CD14-positive monocyte (primary cell): ENCODE measurements at regions not wholly inside any gene's neighbourhood (a gene's known extent, or its start where the extent isn't known, plus 50 kb on each side); places are given as distances from the start of the nearest gene placed in this dataset.

Source experiments
- DNase-seq, 3 donors: peaks; one replicate each; pipeline ENCODE4 v3.0.0-alpha.2; 2011 to 2022
- H2AFZ ChIP-seq: 2 replicates; pipeline ENCODE4 v1.6.0; 2012; ENCODE audit warnings: mild to moderate bottlenecking, low read depth, low read length, inconsistent platforms; ENCODE audit not compliant: insufficient read depth, poor library complexity, severe bottlenecking
- H3K27ac ChIP-seq, 2 donors: 1 replicate in 1 of 2; 2 replicates in 1 of 2; pipeline ENCODE4 v1.5.1; 2012 to 2013; ENCODE audit warnings: low read length in 2 of 2, control low read depth in 1 of 2, inconsistent platforms in 1 of 2, low read depth in 1 of 2, mild to moderate bottlenecking in 1 of 2
- H3K27me3 ChIP-seq, 2 donors: one replicate each; pipeline versions ENCODE4 v1.6.0 to v1.6.1; 2011 to 2013; ENCODE audit warnings: low read length in 2 of 2; ENCODE audit not compliant: control insufficient read depth in 2 of 2, insufficient read depth in 2 of 2
- H3K36me3 ChIP-seq, 2 donors: replicated peaks in 1 of 2; 1 replicate in 1 of 2; 2 replicates in 1 of 2; pipeline versions ENCODE4 v1.5.1 to v1.6.1; 2012 to 2013; ENCODE audit warnings: low read length in 2 of 2, control low read depth in 1 of 2, inconsistent platforms in 1 of 2, mild to moderate bottlenecking in 1 of 2; ENCODE audit not compliant: insufficient read depth in 2 of 2, control insufficient read depth in 1 of 2
- H3K4me1 ChIP-seq, 2 donors: 1 replicate in 1 of 2; 2 replicates in 1 of 2; pipeline versions ENCODE4 v1.5.1 to v1.6.1; 2012 to 2013; ENCODE audit warnings: low read length in 2 of 2, control low read depth in 1 of 2, inconsistent platforms in 1 of 2, mild to moderate bottlenecking in 1 of 2, moderate library complexity in 1 of 2; ENCODE audit not compliant: insufficient read depth in 2 of 2, control insufficient read depth in 1 of 2
- H3K4me2 ChIP-seq: replicated peaks from 2 replicates; pipeline ENCODE3; 2012; ENCODE audit warnings: low read length, moderate library complexity, mild to moderate bottlenecking; ENCODE audit not compliant: poor library complexity, severe bottlenecking; ENCODE audit errors: extremely low read depth
- H3K4me3 ChIP-seq, 3 experiments: fragments of 200-600 bp in 1 of 3; sonication (generic) in 1 of 3; replicated peaks in 1 of 3; 1 replicate in 2 of 3; 2 replicates in 1 of 3; pipeline ENCODE4 v1.5.1; 2011 to 2013; ENCODE audit warnings: low read length in 3 of 3, mild to moderate bottlenecking in 3 of 3, control low read depth in 2 of 3, low read depth in 2 of 3, inconsistent platforms in 1 of 3, moderate library complexity in 1 of 3
- H3K79me2 ChIP-seq: 2 replicates; pipeline ENCODE4 v1.6.0; 2012; ENCODE audit warnings: mild to moderate bottlenecking, control low read depth, inconsistent platforms, low read length, moderate library complexity; ENCODE audit not compliant: insufficient read depth
- H3K9ac ChIP-seq: 2 replicates; pipeline ENCODE4 v1.6.0; 2017; ENCODE audit warnings: low read length, mild to moderate bottlenecking; ENCODE audit not compliant: insufficient read depth, poor library complexity, severe bottlenecking
- H3K9me3 ChIP-seq, 2 donors: replicated peaks in 1 of 2; 1 replicate in 1 of 2; 2 replicates in 1 of 2; pipeline versions ENCODE4 v1.5.1 to v1.6.1; 2012 to 2013; ENCODE audit warnings: low read length in 2 of 2, control low read depth in 1 of 2; ENCODE audit not compliant: control insufficient read depth in 1 of 2, insufficient read depth in 1 of 2
- H4K20me1 ChIP-seq: 2 replicates; pipeline ENCODE4 v1.6.0; 2012; ENCODE audit warnings: mild to moderate bottlenecking, low read length, control low read depth, moderate library complexity; ENCODE audit not compliant: insufficient read depth
- H3K27ac Mint-ChIP-seq, 7 donors: one replicate each; pipeline ENCODE4 v1.8.0; 2020; ENCODE audit warnings: mild to moderate bottlenecking in 7 of 7, mixed read lengths in 7 of 7, moderate library complexity in 6 of 7, inconsistent platforms in 2 of 7
- H3K27me3 Mint-ChIP-seq, 3 donors: one replicate each; pipeline ENCODE4 v1.8.0; 2021 to 2022; ENCODE audit warnings: low read depth in 3 of 3, mild to moderate bottlenecking in 3 of 3, mixed read lengths in 3 of 3, moderate library complexity in 3 of 3, inconsistent platforms in 1 of 3
- H3K36me3 Mint-ChIP-seq, 2 donors: one replicate each; pipeline ENCODE4 v1.8.0; 2020; ENCODE audit warnings: mixed read lengths in 2 of 2, inconsistent platforms in 1 of 2, mild to moderate bottlenecking in 1 of 2
- H3K4me1 Mint-ChIP-seq: one replicate; pipeline ENCODE4 v1.8.0; 2020; ENCODE audit warnings: mild to moderate bottlenecking, mixed read lengths
- H3K4me3 Mint-ChIP-seq, 2 donors: one replicate each; pipeline ENCODE4 v1.8.0; 2020; ENCODE audit warnings: mild to moderate bottlenecking in 2 of 2, mixed read lengths in 2 of 2, moderate library complexity in 1 of 2
- H3K9me3 Mint-ChIP-seq, 7 donors: one replicate each; pipeline ENCODE4 v1.8.0; 2020 to 2022; ENCODE audit warnings: mixed read lengths in 7 of 7, mild to moderate bottlenecking in 6 of 7, moderate library complexity in 6 of 7, inconsistent platforms in 2 of 7
- WGBS: methylation state at CpG from one replicate; pipeline ENCODE4 v1.1.5; 2013; ENCODE audit warnings: missing lambda C conversion rate; ENCODE audit not compliant: insufficient coverage; 5-methylcytosine and 5-hydroxymethylcytosine counted together
- intact Hi-C, 2 donors: fragments of 100-400 bp; cut with micrococcal nuclease; formaldehyde crosslinking; loops; one replicate each; pipeline versions ENCODE4 v1.15.0 to v1.15.1; 2023
- TF ChIP-seq, protein P1 (sequence below): fragments of 200-600 bp; IDR thresholded peaks from one replicate; pipeline ENCODE4 v1.8.0; 2022; ENCODE audit warnings: antibody characterized with exemption, mild to moderate bottlenecking

DNA sequence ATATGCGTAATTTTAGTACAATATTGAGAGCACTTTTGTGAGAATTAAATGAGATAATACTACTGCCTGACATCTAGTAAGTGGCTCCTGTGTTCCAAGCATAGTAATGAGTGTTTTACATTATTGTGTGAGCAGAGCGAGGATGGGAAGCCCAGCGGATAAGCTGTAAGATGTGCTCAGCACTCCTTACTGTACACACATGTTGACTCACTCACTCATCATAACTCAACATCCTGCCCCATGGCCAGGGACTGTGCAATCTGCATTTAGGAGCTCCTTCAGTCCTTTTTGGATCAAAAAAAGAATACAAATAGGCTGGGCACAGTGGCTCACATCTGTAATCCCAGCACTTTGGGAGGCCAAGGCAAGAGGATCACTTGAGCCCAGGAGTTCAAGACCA, 72.9 kb upstream of the NEBL start:
- no peaks in the 10 kb centered on the region for H4K20me1 ChIP-seq
- no peak overlapping the region for H3K27ac Mint-ChIP-seq
- WGBS: no CpG with 5 or more reads among the region's 3 CpGs

DNA sequence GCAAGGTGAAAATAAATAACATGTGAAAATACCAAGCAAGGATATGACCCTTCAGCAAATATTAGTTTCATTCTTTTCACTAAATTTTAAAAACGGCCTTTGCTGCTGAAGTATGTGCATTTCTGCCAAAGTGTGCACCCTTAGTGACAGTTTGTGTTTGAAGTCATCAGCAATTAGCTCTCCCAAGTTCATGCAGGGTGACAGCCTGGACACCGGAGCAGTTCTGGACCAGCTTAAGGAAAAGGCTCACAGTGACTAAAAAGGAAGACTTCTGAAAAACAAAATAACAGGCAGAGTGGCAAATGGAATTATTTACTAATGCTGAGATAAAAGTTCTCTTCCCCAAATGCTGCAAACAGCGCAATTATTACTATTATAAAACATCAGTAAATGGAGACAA, 69.3 kb upstream of the NEBL start:
- Histone ChIP-seq H3K36me3 (no peaks in the 10 kb centered on the region), H3K4me1 (no peaks in the 10 kb centered on the region), H3K9me3 (no peaks in the 10 kb centered on the region), H3K79me2 (no peaks in the 10 kb centered on the region), H2AFZ (no peak overlapping the region), H3K27me3 (no peaks in the 10 kb centered on the region), H3K9ac (no peak overlapping the region), H3K27ac (no peak overlapping the region), H3K4me2 (no peak overlapping the region), H3K4me3 (no peak overlapping the region), H4K20me1 (no peaks in the 10 kb centered on the region)
- WGBS: 83% methylated on average over 1 of the region's 3 CpGs
- no peak for DNase-seq
- no peak overlapping the region for H3K4me3 Mint-ChIP-seq
- peaks cover 0 to 2% (median 2%) of the 10 kb centered on the region in 3 donors for H3K27me3 Mint-ChIP-seq
- H3K27ac Mint-ChIP-seq: no peak overlapping the region
- intact Hi-C loops: no loop called here
- no peaks in the 10 kb centered on the region for H3K36me3 Mint-ChIP-seq
- peaks cover 0 to 6% (median 2%) of the 10 kb centered on the region in 7 donors for H3K9me3 Mint-ChIP-seq
- TF ChIP-seq, protein P1, sequence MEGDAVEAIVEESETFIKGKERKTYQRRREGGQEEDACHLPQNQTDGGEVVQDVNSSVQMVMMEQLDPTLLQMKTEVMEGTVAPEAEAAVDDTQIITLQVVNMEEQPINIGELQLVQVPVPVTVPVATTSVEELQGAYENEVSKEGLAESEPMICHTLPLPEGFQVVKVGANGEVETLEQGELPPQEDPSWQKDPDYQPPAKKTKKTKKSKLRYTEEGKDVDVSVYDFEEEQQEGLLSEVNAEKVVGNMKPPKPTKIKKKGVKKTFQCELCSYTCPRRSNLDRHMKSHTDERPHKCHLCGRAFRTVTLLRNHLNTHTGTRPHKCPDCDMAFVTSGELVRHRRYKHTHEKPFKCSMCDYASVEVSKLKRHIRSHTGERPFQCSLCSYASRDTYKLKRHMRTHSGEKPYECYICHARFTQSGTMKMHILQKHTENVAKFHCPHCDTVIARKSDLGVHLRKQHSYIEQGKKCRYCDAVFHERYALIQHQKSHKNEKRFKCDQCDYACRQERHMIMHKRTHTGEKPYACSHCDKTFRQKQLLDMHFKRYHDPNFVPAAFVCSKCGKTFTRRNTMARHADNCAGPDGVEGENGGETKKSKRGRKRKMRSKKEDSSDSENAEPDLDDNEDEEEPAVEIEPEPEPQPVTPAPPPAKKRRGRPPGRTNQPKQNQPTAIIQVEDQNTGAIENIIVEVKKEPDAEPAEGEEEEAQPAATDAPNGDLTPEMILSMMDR: no peak
- peaks cover 2% of the 10 kb centered on the region for H3K4me1 Mint-ChIP-seq

More for the DNA sequence above, 72.9 kb upstream of the NEBL start:
- no peak for DNase-seq
- no peaks in the 10 kb centered on the region for H3K36me3 ChIP-seq
- Mint-ChIP-seq H3K4me1 (peaks cover 2% of the 10 kb centered on the region), H3K4me3 (no peak overlapping the region), H3K9me3 (peaks cover 0 to 5% (median 2%) of the 10 kb centered on the region in 7 donors), H3K27me3 (peaks cover 0 to 3% (median 0%) of the 10 kb centered on the region in 3 donors), H3K36me3 (no peaks in the 10 kb centered on the region)
- TF ChIP-seq, protein P1: no peak
- H3K9ac ChIP-seq: no peak overlapping the region
- no peak overlapping the region for H3K27ac ChIP-seq
- H3K79me2 ChIP-seq: no peaks in the 10 kb centered on the region
- no peaks in the 10 kb centered on the region for H3K27me3 ChIP-seq
- H3K4me3 ChIP-seq: no peak overlapping the region
- H3K9me3 ChIP-seq: no peaks in the 10 kb centered on the region
- no peak overlapping the region for H3K4me2 ChIP-seq
- no peaks in the 10 kb centered on the region for H3K4me1 ChIP-seq
- no peak overlapping the region for H2AFZ ChIP-seq
- intact Hi-C loops: no loop called here
